ENCODE measurements at regions not wholly inside any gene's neighbourhood (a gene's known extent, or its start where the extent isn't known, plus 50 kb on each side); places are given as distances from the start of the nearest gene placed in this dataset.

GRCh38 chr20:19886661-19887288 is 128.7 kb downstream of the RIN2 start:
- no peak for DNase-seq (ENCODE audit: insufficient read length)
- TF ChIP-seq POLR2AphosphoS5 (IDR thresholded peaks at IDR 0.05; ENCODE audit: low read depth, low read length): no peak
- TF ChIP-seq POLR2A (IDR thresholded peaks at IDR 0.05; ENCODE audit: low read depth, low read length): no peak
- no peak for TF ChIP-seq TAF1 (IDR thresholded peaks at IDR 0.05; ENCODE audit: borderline replicate concordance, low read depth, low read length)
- FAIRE-seq: no peak

- DNase-seq (ENCODE audit: insufficient read length) (no peak), FAIRE-seq (no peak)
- TF ChIP-seq POLR2AphosphoS5 (IDR thresholded peaks at IDR 0.05; ENCODE audit: low read depth, low read length) (no peak), POLR2A (IDR thresholded peaks at IDR 0.05; ENCODE audit: low read depth, low read length) (no peak), TAF1 (IDR thresholded peaks at IDR 0.05; ENCODE audit: borderline replicate concordance, low read depth, low read length) (no peak)
These were observed 129.4 kb upstream of the NAA20 start for GRCh38 chr20:19887556-19888268.

- TF ChIP-seq POLR2AphosphoS5 (IDR thresholded peaks at IDR 0.05; ENCODE audit: low read depth, low read length): no peak
- DNase-seq (ENCODE audit: insufficient read length) (no peak), FAIRE-seq (no peak)
These were observed 128.9 kb upstream of the NAA20 start for GRCh38 chr20:19888269-19888671.

- FAIRE-seq: no peak
- DNase-seq (ENCODE audit: insufficient read length): no peak
These were observed 127.9 kb upstream of the NAA20 start for GRCh38 chr20:19889011-19889953.

GRCh38 chr20:19890445-19891051 is 126.6 kb upstream of the NAA20 start:
- FAIRE-seq (no peak), DNase-seq (ENCODE audit: insufficient read length) (no peak)
- TF ChIP-seq TAF1 (IDR thresholded peaks at IDR 0.05; ENCODE audit: borderline replicate concordance, low read depth, low read length): no peak
- no peak for TF ChIP-seq POLR2AphosphoS5 (IDR thresholded peaks at IDR 0.05; ENCODE audit: low read depth, low read length)
- TF ChIP-seq POLR2A (IDR thresholded peaks at IDR 0.05; ENCODE audit: low read depth, low read length): no peak

More at GRCh38 chr20:19889011-19889953, 127.9 kb upstream of the NAA20 start:
- no peak for TF ChIP-seq POLR2A (IDR thresholded peaks at IDR 0.05; ENCODE audit: low read depth, low read length)
- no peak for TF ChIP-seq POLR2AphosphoS5 (IDR thresholded peaks at IDR 0.05; ENCODE audit: low read depth, low read length)

- no peak for FAIRE-seq
These were observed 123.8 kb upstream of the NAA20 start for GRCh38 chr20:19893356-19893755.

GRCh38 chr20:19895761-19896160 is 121.4 kb upstream of the NAA20 start:
- FAIRE-seq (no peak), DNase-seq (ENCODE audit: insufficient read length) (no peak)
- TF ChIP-seq POLR2AphosphoS5 (IDR thresholded peaks at IDR 0.05; ENCODE audit: low read depth, low read length): no peak
- TF ChIP-seq TAF1 (IDR thresholded peaks at IDR 0.05; ENCODE audit: borderline replicate concordance, low read depth, low read length): no peak
- no peak for TF ChIP-seq POLR2A (IDR thresholded peaks at IDR 0.05; ENCODE audit: low read depth, low read length)

More at GRCh38 chr20:19893356-19893755, 123.8 kb upstream of the NAA20 start:
- no peak for DNase-seq (ENCODE audit: insufficient read length)
- TF ChIP-seq POLR2A (IDR thresholded peaks at IDR 0.05; ENCODE audit: low read depth, low read length): no peak

GRCh38 chr20:19897891-19898290 is 119.3 kb upstream of the NAA20 start:
- FAIRE-seq (no peak), DNase-seq (ENCODE audit: insufficient read length) (no peak)
- no peak for TF ChIP-seq POLR2AphosphoS5 (IDR thresholded peaks at IDR 0.05; ENCODE audit: low read depth, low read length)
- TF ChIP-seq TAF1 (IDR thresholded peaks at IDR 0.05; ENCODE audit: borderline replicate concordance, low read depth, low read length): no peak
- no peak for TF ChIP-seq POLR2A (IDR thresholded peaks at IDR 0.05; ENCODE audit: low read depth, low read length)

- TF ChIP-seq POLR2A (IDR thresholded peaks at IDR 0.05; ENCODE audit: low read depth, low read length): no peak
- TF ChIP-seq POLR2AphosphoS5 (IDR thresholded peaks at IDR 0.05; ENCODE audit: low read depth, low read length): no peak
- TF ChIP-seq TAF1 (IDR thresholded peaks at IDR 0.05; ENCODE audit: borderline replicate concordance, low read depth, low read length): no peak
- DNase-seq (ENCODE audit: insufficient read length) (no peak), FAIRE-seq (no peak)
These were observed 115.9 kb upstream of the NAA20 start for GRCh38 chr20:19901226-19901625.

GRCh38 chr20:19903168-19903811 is 113.9 kb upstream of the NAA20 start:
- no peak for TF ChIP-seq POLR2AphosphoS5 (IDR thresholded peaks at IDR 0.05; ENCODE audit: low read depth, low read length)
- no peak for TF ChIP-seq POLR2A (IDR thresholded peaks at IDR 0.05; ENCODE audit: low read depth, low read length)
- TF ChIP-seq TAF1 (IDR thresholded peaks at IDR 0.05; ENCODE audit: borderline replicate concordance, low read depth, low read length): no peak
- DNase-seq (ENCODE audit: insufficient read length) (peak; percentile 43), FAIRE-seq (peak; percentile 84)
